ENCODE measurements at regions not wholly inside any gene's neighbourhood (a gene's known extent, or its start where the extent isn't known, plus 50 kb on each side); places are given as distances from the start of the nearest gene placed in this dataset.
"Not testable (repeated sequence)": the region's sequence is repeated elsewhere in the genome, so short reads cannot be mapped to it uniquely, and the experiment has no call there.

- DNase-seq: peak; percentile 52 to 84
Measured at GRCh38 chr7:35975851-35976454, 175.1 kb downstream of the SEPTIN7 start.

- DNase-seq: not testable (repeated sequence)
Measured at GRCh38 chr7:35978816-35979640, 174.0 kb upstream of the EEPD1 start.

GRCh38 chr7:35982600-35982999 is 170.5 kb upstream of the EEPD1 start:
- no peak for DNase-seq

GRCh38 chr7:35983626-35984025 is 169.4 kb upstream of the EEPD1 start:
- no peak for DNase-seq

GRCh38 chr7:35985126-35985754 is 167.8 kb upstream of the EEPD1 start:
- peak; percentile 35 to 86 for DNase-seq

GRCh38 chr7:35987016-35987415 is 166.0 kb upstream of the EEPD1 start:
- DNase-seq: no peak

GRCh38 chr7:35988105-35988504 is 164.9 kb upstream of the EEPD1 start:
- DNase-seq: no peak

- peak in 1 of 2 experiments; percentile 22 for DNase-seq
Measured at GRCh38 chr7:35988818-35989217, 164.2 kb upstream of the EEPD1 start.

GRCh38 chr7:35991511-35992232 is 161.4 kb upstream of the EEPD1 start:
- DNase-seq: no peak

- no peak for DNase-seq
Measured at GRCh38 chr7:35992436-35992835, 160.6 kb upstream of the EEPD1 start.

- no peak for DNase-seq
Measured at GRCh38 chr7:35993113-35993512, 159.9 kb upstream of the EEPD1 start.

- no peak for DNase-seq
Measured at GRCh38 chr7:35993676-35994606, 159.1 kb upstream of the EEPD1 start.

- DNase-seq: no peak
Measured at GRCh38 chr7:35995334-35995733, 157.7 kb upstream of the EEPD1 start.

GRCh38 chr7:35998481-35998880 is 154.6 kb upstream of the EEPD1 start:
- DNase-seq: no peak

GRCh38 chr7:36001546-36001945 is 151.5 kb upstream of the EEPD1 start:
- no peak for DNase-seq

GRCh38 chr7:36002900-36003299 is 150.2 kb upstream of the EEPD1 start:
- no peak for DNase-seq

GRCh38 chr7:36003343-36003742 is 149.7 kb upstream of the EEPD1 start:
- DNase-seq: no peak

- no peak for DNase-seq
Measured at GRCh38 chr7:36005293-36005692, 147.8 kb upstream of the EEPD1 start.

- no peak for DNase-seq
Measured at GRCh38 chr7:36005876-36006275, 147.2 kb upstream of the EEPD1 start.

GRCh38 chr7:36006636-36007229 is 146.3 kb upstream of the EEPD1 start:
- peak; percentile 5 to 14 for DNase-seq

GRCh38 chr7:36010656-36011587 is 142.1 kb upstream of the EEPD1 start:
- DNase-seq: no peak
